ENCODE measurements at regions not wholly inside any gene's neighbourhood (a gene's known extent, or its start where the extent isn't known, plus 50 kb on each side); places are given as distances from the start of the nearest gene placed in this dataset.

DNA sequence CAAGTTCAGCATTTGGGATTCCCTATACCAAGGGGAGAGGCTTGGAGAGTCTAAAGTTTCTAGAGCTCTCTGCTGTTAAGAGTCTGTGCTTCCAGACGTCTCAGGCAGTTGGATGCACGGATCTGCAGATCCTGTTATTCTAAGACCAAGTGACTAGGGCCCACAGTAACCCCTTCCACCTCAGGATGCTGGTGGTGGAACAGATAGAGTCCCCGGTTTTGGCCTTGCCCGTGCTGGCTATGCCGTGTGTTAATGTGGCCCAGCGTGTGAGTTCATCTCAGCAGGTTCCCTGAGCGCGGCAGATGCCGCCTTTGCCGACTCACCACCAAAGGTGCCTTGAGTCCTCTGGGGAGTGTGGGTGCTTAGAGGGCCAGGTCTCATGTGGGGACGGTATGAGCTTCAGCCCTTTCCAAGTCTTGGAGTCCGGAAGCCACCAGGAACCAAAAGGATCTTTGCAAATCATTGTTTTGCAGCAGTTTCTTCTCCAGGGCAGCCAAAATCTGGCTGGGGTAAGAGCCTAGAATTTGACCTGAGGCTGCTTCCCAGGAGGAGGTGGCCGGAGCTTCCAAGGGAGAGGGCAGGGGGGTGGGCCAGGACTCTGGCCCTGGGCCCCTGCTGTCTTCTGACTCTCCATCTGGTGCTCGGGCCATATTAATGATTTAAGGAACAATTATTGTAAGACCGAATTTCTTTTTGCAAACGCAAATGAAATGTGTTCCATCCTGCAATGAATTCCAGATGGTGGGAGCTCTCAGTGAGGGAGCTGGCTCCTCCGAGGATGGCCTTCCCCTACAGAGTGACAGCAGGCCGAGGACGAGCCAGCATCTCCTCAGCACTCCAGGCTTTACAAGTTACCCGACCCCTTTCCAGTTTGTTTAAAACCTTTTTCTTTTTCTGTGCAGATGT, 205.7 kb downstream of the FOXD2 start:
- H3K4me1 ChIP-seq (ENCODE audit: control insufficient read depth in 1 of 2, insufficient read depth in 2 of 2, low read length in 2 of 2): no peaks in the 10 kb centered on the region
- H3K27ac ChIP-seq (ENCODE audit: low read depth, low read length): no peak overlapping the region
- H3K4me3 ChIP-seq (ENCODE audit: low read depth in 1 of 2, low read length in 2 of 2): no peak overlapping the region
- H3K9ac ChIP-seq (ENCODE audit: low read depth in 1 of 2, low read length in 2 of 2): no peak overlapping the region
- H3K9me3 ChIP-seq (ENCODE audit: control insufficient read depth in 1 of 2, low read length in 2 of 2): no peaks in the 10 kb centered on the region
- H3K27me3 ChIP-seq (ENCODE audit: control insufficient read depth in 1 of 2, insufficient read depth in 2 of 2, low read length in 2 of 2): no peaks in the 10 kb centered on the region
- H3K36me3 ChIP-seq (ENCODE audit: control insufficient read depth in 1 of 2, insufficient read depth in 2 of 2, low read length in 2 of 2): no peaks in the 10 kb centered on the region

- no peak overlapping the region for H3K27ac ChIP-seq (ENCODE audit: low read depth, low read length)
- no peaks in the 10 kb centered on the region for H3K4me1 ChIP-seq (ENCODE audit: control insufficient read depth in 1 of 2, insufficient read depth in 2 of 2, low read length in 2 of 2)
- no peak overlapping the region for H3K4me3 ChIP-seq (ENCODE audit: low read depth in 1 of 2, low read length in 2 of 2)
- no peaks in the 10 kb centered on the region for H3K27me3 ChIP-seq (ENCODE audit: control insufficient read depth in 1 of 2, insufficient read depth in 2 of 2, low read length in 2 of 2)
- H3K36me3 ChIP-seq (ENCODE audit: control insufficient read depth in 1 of 2, insufficient read depth in 2 of 2, low read length in 2 of 2): no peaks in the 10 kb centered on the region
- no peaks in the 10 kb centered on the region for H3K9me3 ChIP-seq (ENCODE audit: control insufficient read depth in 1 of 2, low read length in 2 of 2)
- no peak overlapping the region for H3K9ac ChIP-seq (ENCODE audit: low read depth in 1 of 2, low read length in 2 of 2)
Measured at GRCh38 chr1:47644212-47644573, 206.3 kb downstream of the FOXD2 start.

DNA sequence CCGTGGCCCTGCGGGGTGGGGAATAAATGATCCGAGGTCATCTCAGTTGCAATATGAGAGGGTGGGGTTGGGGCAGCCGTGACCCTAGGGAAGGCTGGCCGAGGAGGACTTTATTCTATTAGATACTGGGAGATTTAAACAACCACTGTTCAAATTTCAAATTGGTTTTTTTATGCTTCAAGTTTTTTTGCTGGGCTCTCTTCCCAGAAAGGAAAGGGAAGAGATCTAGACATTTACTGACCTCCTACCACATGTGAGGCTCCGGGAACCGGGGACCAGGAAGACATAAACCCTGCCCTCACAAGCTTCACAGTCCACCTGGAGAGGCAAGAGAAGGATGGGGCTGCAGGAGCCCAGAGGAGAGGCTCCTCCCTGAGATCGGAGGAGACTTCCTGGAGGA, 207.3 kb downstream of the FOXD2 start:
- Histone ChIP-seq H3K4me1 (ENCODE audit: control insufficient read depth in 1 of 2, insufficient read depth in 2 of 2, low read length in 2 of 2) (peaks cover under 1 to 4% of the 10 kb centered on the region in 2 donors), H3K9me3 (ENCODE audit: control insufficient read depth in 1 of 2, low read length in 2 of 2) (no peaks in the 10 kb centered on the region), H3K27ac (ENCODE audit: low read depth, low read length) (no peak overlapping the region), H3K4me3 (ENCODE audit: low read depth in 1 of 2, low read length in 2 of 2) (no peak overlapping the region), H3K36me3 (ENCODE audit: control insufficient read depth in 1 of 2, insufficient read depth in 2 of 2, low read length in 2 of 2) (no peaks in the 10 kb centered on the region), H3K27me3 (ENCODE audit: control insufficient read depth in 1 of 2, insufficient read depth in 2 of 2, low read length in 2 of 2) (no peaks in the 10 kb centered on the region), H3K9ac (ENCODE audit: low read depth in 1 of 2, low read length in 2 of 2) (no peak overlapping the region)

DNA sequence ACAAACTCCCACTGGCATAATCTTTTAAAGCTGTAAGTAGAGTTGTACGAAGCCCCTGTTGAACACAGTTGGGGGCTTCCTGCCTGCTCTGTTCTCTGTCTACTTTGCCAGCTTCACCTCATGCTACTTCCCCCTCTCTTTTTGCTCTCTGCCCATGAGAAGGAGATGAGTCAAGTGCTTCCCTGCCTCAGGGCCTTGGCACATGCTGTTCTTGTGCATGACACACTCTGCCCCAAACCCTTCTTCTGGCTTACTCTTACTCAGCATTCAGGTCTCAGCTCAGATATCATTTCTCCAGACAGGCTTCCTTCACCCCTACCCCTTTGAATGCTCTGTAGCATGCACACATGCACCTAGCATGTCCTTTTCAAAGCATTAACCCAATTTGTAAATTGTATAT, 208.8 kb downstream of the FOXD2 start:
- H3K9ac ChIP-seq (ENCODE audit: low read depth in 1 of 2, low read length in 2 of 2): no peak overlapping the region
- no peaks in the 10 kb centered on the region for H3K36me3 ChIP-seq (ENCODE audit: control insufficient read depth in 1 of 2, insufficient read depth in 2 of 2, low read length in 2 of 2)
- no peaks in the 10 kb centered on the region for H3K27me3 ChIP-seq (ENCODE audit: control insufficient read depth in 1 of 2, insufficient read depth in 2 of 2, low read length in 2 of 2)
- no peak overlapping the region for H3K27ac ChIP-seq (ENCODE audit: low read depth, low read length)
- peaks cover 15 to 18% of the 10 kb centered on the region in 2 donors for H3K4me1 ChIP-seq (ENCODE audit: control insufficient read depth in 1 of 2, insufficient read depth in 2 of 2, low read length in 2 of 2)
- H3K9me3 ChIP-seq (ENCODE audit: control insufficient read depth in 1 of 2, low read length in 2 of 2): no peaks in the 10 kb centered on the region
- no peak overlapping the region for H3K4me3 ChIP-seq (ENCODE audit: low read depth in 1 of 2, low read length in 2 of 2)

DNA sequence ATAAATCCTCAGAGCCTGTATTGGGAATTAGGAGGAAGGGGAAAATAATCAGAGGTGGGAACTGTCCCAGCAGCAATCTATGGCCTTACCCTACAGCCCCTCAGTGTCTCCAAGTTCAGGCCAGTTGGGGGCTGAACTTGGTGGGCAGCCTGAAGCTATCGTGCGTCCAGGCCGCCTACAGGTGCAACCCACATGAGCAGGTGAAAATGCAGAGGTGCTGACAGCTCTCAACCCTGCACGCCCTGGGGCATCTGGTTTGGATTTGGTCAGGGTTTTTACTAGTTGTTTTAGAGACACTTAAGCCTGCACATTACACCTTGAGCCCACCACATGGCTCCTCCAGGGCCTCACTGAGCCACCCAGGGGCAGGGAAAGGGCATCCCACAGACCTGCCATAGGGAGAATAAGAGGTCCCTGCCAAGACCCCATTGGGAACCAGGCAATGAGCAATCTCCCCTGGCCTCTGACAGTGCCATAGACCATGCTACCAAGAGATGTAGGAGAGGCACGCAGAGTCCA, 209.5 kb downstream of the FOXD2 start:
- no peak overlapping the region for H3K4me3 ChIP-seq (ENCODE audit: low read depth in 1 of 2, low read length in 2 of 2)
- H3K27ac ChIP-seq (ENCODE audit: low read depth, low read length): no peak overlapping the region
- no peaks in the 10 kb centered on the region for H3K9me3 ChIP-seq (ENCODE audit: control insufficient read depth in 1 of 2, low read length in 2 of 2)
- H3K4me1 ChIP-seq (ENCODE audit: control insufficient read depth in 1 of 2, insufficient read depth in 2 of 2, low read length in 2 of 2): peaks cover 22 to 25% of the 10 kb centered on the region in 2 donors
- no peak overlapping the region for H3K9ac ChIP-seq (ENCODE audit: low read depth in 1 of 2, low read length in 2 of 2)
- H3K36me3 ChIP-seq (ENCODE audit: control insufficient read depth in 1 of 2, insufficient read depth in 2 of 2, low read length in 2 of 2): no peaks in the 10 kb centered on the region
- H3K27me3 ChIP-seq (ENCODE audit: control insufficient read depth in 1 of 2, insufficient read depth in 2 of 2, low read length in 2 of 2): no peaks in the 10 kb centered on the region

- no peaks in the 10 kb centered on the region for H3K36me3 ChIP-seq (ENCODE audit: control insufficient read depth in 1 of 2, insufficient read depth in 2 of 2, low read length in 2 of 2)
- H3K9ac ChIP-seq (ENCODE audit: low read depth in 1 of 2, low read length in 2 of 2): no peak overlapping the region
- H3K4me1 ChIP-seq (ENCODE audit: control insufficient read depth in 1 of 2, insufficient read depth in 2 of 2, low read length in 2 of 2): peaks cover 26 to 29% of the 10 kb centered on the region in 2 donors
- H3K27ac ChIP-seq (ENCODE audit: low read depth, low read length): no peak overlapping the region
- no peaks in the 10 kb centered on the region for H3K9me3 ChIP-seq (ENCODE audit: control insufficient read depth in 1 of 2, low read length in 2 of 2)
- H3K27me3 ChIP-seq (ENCODE audit: control insufficient read depth in 1 of 2, insufficient read depth in 2 of 2, low read length in 2 of 2): no peaks in the 10 kb centered on the region
- H3K4me3 ChIP-seq (ENCODE audit: low read depth in 1 of 2, low read length in 2 of 2): no peak overlapping the region
Measured at GRCh38 chr1:47650205-47650604, 212.4 kb downstream of the FOXD2 start.

GRCh38 chr1:47650611-47651010, 212.8 kb downstream of the FOXD2 start:
- H3K9ac ChIP-seq (ENCODE audit: low read depth in 1 of 2, low read length in 2 of 2): no peak overlapping the region
- H3K4me1 ChIP-seq (ENCODE audit: control insufficient read depth in 1 of 2, insufficient read depth in 2 of 2, low read length in 2 of 2): peaks cover 26 to 29% of the 10 kb centered on the region in 2 donors
- H3K9me3 ChIP-seq (ENCODE audit: control insufficient read depth in 1 of 2, low read length in 2 of 2): no peaks in the 10 kb centered on the region
- no peaks in the 10 kb centered on the region for H3K27me3 ChIP-seq (ENCODE audit: control insufficient read depth in 1 of 2, insufficient read depth in 2 of 2, low read length in 2 of 2)
- H3K4me3 ChIP-seq (ENCODE audit: low read depth in 1 of 2, low read length in 2 of 2): no peak overlapping the region
- H3K36me3 ChIP-seq (ENCODE audit: control insufficient read depth in 1 of 2, insufficient read depth in 2 of 2, low read length in 2 of 2): no peaks in the 10 kb centered on the region
- no peak overlapping the region for H3K27ac ChIP-seq (ENCODE audit: low read depth, low read length)

DNA sequence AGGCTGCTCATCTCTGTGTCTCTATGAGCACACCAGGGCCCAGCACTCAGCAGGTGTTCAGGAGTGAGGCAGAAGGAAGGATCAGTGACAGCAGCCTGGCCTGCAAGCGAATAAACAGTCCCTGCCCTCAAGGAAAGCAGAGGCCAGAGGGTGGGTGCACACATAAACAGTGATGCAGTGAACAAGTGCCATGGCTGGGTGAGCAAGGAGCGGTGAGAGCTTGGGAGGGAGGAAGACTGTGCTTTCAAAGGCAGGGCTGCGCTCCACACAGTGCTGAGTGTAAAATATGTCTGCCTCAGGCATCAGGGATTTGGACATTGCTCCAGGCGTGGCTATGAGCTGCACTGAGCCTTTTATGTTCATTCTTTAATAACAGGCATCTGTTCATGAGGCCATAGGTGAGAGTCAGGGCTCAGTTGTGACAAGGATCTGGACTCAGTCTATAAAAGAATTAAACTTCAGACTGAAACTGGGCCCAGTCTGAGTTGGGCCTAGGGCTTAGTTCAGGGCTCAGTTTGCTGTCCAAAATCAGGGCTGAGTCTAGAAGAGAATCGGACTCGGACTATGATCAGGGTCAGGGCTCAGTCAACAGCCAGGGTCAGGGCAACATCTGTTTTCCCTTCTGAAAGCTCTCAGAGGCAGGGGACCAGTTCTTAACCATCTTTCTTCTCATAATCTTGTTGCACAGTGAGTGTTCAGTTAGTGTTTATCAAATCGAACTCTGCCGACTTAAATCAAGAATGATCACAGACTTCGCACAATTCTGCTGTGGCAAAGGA, 213.7 kb downstream of the FOXD2 start:
- H3K27me3 ChIP-seq (ENCODE audit: control insufficient read depth in 1 of 2, insufficient read depth in 2 of 2, low read length in 2 of 2): no peaks in the 10 kb centered on the region
- H3K9me3 ChIP-seq (ENCODE audit: control insufficient read depth in 1 of 2, low read length in 2 of 2): no peaks in the 10 kb centered on the region
- no peak overlapping the region for H3K4me3 ChIP-seq (ENCODE audit: low read depth in 1 of 2, low read length in 2 of 2)
- H3K9ac ChIP-seq (ENCODE audit: low read depth in 1 of 2, low read length in 2 of 2): peak overlapping the region in 1 of 2 donors; percentile 25
- H3K36me3 ChIP-seq (ENCODE audit: control insufficient read depth in 1 of 2, insufficient read depth in 2 of 2, low read length in 2 of 2): no peaks in the 10 kb centered on the region
- peaks cover 26 to 29% of the 10 kb centered on the region in 2 donors for H3K4me1 ChIP-seq (ENCODE audit: control insufficient read depth in 1 of 2, insufficient read depth in 2 of 2, low read length in 2 of 2)
- no peak overlapping the region for H3K27ac ChIP-seq (ENCODE audit: low read depth, low read length)

DNA sequence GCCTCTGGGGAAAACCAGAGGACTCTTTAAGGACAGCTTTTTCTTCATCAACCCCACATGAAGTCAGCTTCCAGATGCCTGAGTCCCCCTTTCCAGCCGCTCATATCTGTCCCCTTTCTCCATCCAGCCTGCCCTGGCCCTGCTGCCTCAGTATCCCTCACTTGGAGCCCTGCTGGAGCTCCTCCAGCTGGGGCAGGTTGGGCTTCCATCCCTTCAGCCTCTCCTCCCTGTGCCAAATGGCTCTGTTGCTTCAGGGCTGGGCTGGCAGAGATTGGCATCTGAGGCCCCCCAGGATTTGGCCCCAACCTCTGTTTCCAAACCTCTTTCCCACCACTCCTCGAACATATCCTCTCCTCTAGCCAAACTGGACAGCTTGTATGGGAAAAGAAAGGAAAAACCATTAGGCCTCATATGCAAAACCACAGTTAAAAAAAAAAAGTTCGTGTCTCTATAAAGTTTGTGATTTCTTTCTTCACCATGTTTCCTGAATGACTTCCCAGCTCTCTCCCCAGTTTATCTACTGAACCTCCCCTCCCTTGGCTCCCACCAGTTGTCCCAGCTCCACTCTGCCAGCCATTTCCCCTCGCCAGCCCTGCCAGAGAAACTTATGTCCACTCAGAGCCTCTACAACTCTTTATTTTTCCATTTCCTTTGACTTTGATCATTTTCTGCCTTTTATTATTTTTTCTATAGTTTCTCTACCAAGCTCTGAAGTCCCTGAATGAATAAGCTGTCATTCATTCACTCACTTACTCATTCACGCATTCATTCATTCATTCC, 217.9 kb downstream of the FOXD2 start:
- no peaks in the 10 kb centered on the region for H3K9me3 ChIP-seq (ENCODE audit: control insufficient read depth in 1 of 2, low read length in 2 of 2)
- H3K27ac ChIP-seq (ENCODE audit: low read depth, low read length): no peak overlapping the region
- H3K4me3 ChIP-seq (ENCODE audit: low read depth in 1 of 2, low read length in 2 of 2): no peak overlapping the region
- no peaks in the 10 kb centered on the region for H3K36me3 ChIP-seq (ENCODE audit: control insufficient read depth in 1 of 2, insufficient read depth in 2 of 2, low read length in 2 of 2)
- peaks cover 19 to 20% of the 10 kb centered on the region in 2 donors for H3K4me1 ChIP-seq (ENCODE audit: control insufficient read depth in 1 of 2, insufficient read depth in 2 of 2, low read length in 2 of 2)
- H3K27me3 ChIP-seq (ENCODE audit: control insufficient read depth in 1 of 2, insufficient read depth in 2 of 2, low read length in 2 of 2): no peaks in the 10 kb centered on the region
- H3K9ac ChIP-seq (ENCODE audit: low read depth in 1 of 2, low read length in 2 of 2): no peak overlapping the region
